Tibial artery (tissue), 4 donors: ENCODE measurements at regions not wholly inside any gene's neighbourhood (a gene's known extent, or its start where the extent isn't known, plus 50 kb on each side); places are given as distances from the start of the nearest gene placed in this dataset.

ENCODE experiments used
- DNase-seq, 2 donors: peaks; one replicate each; pipeline ENCODE4 v3.0.0-alpha.2; 2019
- H3K27ac ChIP-seq, 2 donors: fragments of 200-600 bp; sonication (generic) in 1 of 2; 1 replicate in 1 of 2; 2 replicates in 1 of 2; pipeline ENCODE4 v1.5.1; 2018 to 2019; ENCODE audit warnings: mild to moderate bottlenecking in 1 of 2
- H3K27me3 ChIP-seq, 2 donors: fragments of 200-600 bp; sonication (generic) in 1 of 2; one replicate each; pipeline versions ENCODE4 v1.5.1 to v1.6.0; 2016 to 2019
- H3K36me3 ChIP-seq, 3 donors: fragments of 200-600 bp; sonication (generic) in 2 of 3; one replicate each; pipeline ENCODE4 v1.5.1; 2016 to 2019; ENCODE audit warnings: mild to moderate bottlenecking in 2 of 3
- H3K4me1 ChIP-seq, 4 donors: fragments of 200-600 bp; sonication (generic) in 2 of 4; 1 replicate in 3 of 4; 2 replicates in 1 of 4; pipeline ENCODE4 v1.5.1; 2016 to 2019
- H3K4me3 ChIP-seq, 2 donors: fragments of 200-600 bp; sonication (generic) in 1 of 2; 1 replicate in 1 of 2; 2 replicates in 1 of 2; pipeline ENCODE4 v1.5.1; 2018 to 2019; ENCODE audit warnings: mild to moderate bottlenecking in 2 of 2
- H3K9me3 ChIP-seq, 3 donors: fragments of 200-600 bp; sonication (generic) in 1 of 3; one replicate each; pipeline ENCODE4 v1.5.1; 2016 to 2019
- CTCF ChIP-seq, 2 experiments: fragments of 200-600 bp in 1 of 2; fragments of 450-650 bp in 1 of 2; IDR thresholded peaks; one replicate each; pipeline ENCODE4 v1.5.1; 2017 to 2019; ENCODE audit warnings: antibody characterized with exemption in 2 of 2, mild to moderate bottlenecking in 1 of 2, moderate library complexity in 1 of 2
- intact Hi-C: fragments of 100-400 bp; cut with DNase I; formaldehyde crosslinking; loops from one replicate; pipeline ENCODE4 v1.15.0; 2023; ENCODE audit warnings: low total_unique reads

DNA sequence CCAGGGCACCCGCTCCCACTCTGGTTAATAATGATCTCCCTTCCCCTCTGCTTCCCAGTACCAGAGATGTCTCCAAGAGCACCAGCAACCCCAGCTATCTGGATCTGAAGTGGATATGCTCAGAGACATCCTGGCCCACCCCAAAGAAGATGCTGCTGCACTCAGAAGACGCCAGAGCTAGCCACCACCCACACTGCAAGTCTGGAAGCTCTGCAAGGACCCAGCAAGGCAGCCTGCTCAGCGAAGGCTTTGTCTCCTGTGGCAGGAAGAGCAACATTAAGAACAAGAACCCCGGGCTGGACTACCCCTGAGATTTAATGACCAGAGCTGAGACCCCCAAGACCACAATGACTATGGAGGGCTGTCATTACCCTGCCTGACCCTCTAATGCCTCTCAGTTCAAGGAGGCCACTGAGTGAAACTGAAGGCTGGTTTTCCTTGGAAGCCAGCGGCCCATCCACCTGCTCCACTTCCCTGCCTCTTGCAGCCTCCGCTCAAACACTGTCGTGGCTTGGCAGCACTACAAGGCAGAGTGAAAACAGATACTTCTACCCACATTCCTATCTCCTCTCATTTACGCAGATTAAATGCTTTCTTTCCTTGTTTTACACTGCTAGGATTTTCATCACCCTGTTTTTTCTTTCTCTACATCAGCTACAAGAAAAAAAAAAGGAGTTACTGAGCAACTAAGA is 202.2 kb downstream of the SNX10 start:
- no peaks in the 10 kb centered on the region for H3K9me3 ChIP-seq
- no peaks in the 10 kb centered on the region for H3K4me1 ChIP-seq
- TF ChIP-seq CTCF (IDR thresholded peaks at IDR 0.05), result no peak
- intact Hi-C loops, result no loop called here
- no peak overlapping the region for H3K27ac ChIP-seq
- no peaks in the 10 kb centered on the region for H3K36me3 ChIP-seq
- DNase-seq, result no peak
- H3K4me3 ChIP-seq, result no peak overlapping the region
- H3K27me3 ChIP-seq, result no peaks in the 10 kb centered on the region

DNA sequence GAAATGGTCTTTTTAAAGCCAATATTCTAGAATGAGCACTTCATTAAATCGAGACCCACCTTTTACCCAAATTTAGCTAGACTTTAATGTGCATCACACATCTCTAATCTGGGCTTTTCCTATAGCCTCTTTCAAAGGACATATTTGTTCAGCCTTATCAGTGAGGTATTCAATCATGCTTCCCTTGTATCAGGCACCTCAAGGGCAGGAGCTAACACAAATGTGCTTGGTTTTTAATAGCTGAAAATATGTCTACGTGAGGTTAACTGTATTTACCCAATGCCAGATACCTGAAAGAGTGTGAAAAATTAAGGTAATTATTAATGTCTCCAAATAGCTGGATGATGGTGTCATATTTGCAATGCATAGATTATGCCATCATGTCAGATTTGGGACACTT is 203.9 kb downstream of the SNX10 start:
- Histone ChIP-seq H3K27me3 (no peaks in the 10 kb centered on the region), H3K27ac (no peak overlapping the region), H3K9me3 (no peaks in the 10 kb centered on the region), H3K36me3 (no peaks in the 10 kb centered on the region), H3K4me1 (no peaks in the 10 kb centered on the region), H3K4me3 (no peak overlapping the region)
- no peak for TF ChIP-seq CTCF (IDR thresholded peaks at IDR 0.05)
- intact Hi-C loops, result no loop called here
- no peak for DNase-seq

- intact Hi-C loops, result no loop called here
- H3K36me3 ChIP-seq, result no peaks in the 10 kb centered on the region
- no peak for TF ChIP-seq CTCF (IDR thresholded peaks at IDR 0.05)
- H3K4me3 ChIP-seq, result no peak overlapping the region
- no peaks in the 10 kb centered on the region for H3K4me1 ChIP-seq
- H3K27ac ChIP-seq, result no peak overlapping the region
- no peaks in the 10 kb centered on the region for H3K9me3 ChIP-seq
- H3K27me3 ChIP-seq, result no peaks in the 10 kb centered on the region
- DNase-seq, result no peak
Measured at GRCh38 chr7:26497801-26498596, 206.3 kb downstream of the SNX10 start.

- intact Hi-C loops, result no loop called here
- DNase-seq, result no peak
Measured at GRCh38 chr7:26499315-26499897, 207.7 kb downstream of the SNX10 start.

More at GRCh38 chr7:26499315-26499897, 207.7 kb downstream of the SNX10 start:
- Histone ChIP-seq H3K9me3 (no peaks in the 10 kb centered on the region), H3K27me3 (no peaks in the 10 kb centered on the region), H3K36me3 (no peaks in the 10 kb centered on the region), H3K4me1 (no peaks in the 10 kb centered on the region), H3K27ac (no peak overlapping the region), H3K4me3 (no peak overlapping the region)
- TF ChIP-seq CTCF (IDR thresholded peaks at IDR 0.05), result no peak
